ENCODE measurements at regions not wholly inside any gene's neighbourhood (a gene's known extent, or its start where the extent isn't known, plus 50 kb on each side); places are given as distances from the start of the nearest gene placed in this dataset.

DNA sequence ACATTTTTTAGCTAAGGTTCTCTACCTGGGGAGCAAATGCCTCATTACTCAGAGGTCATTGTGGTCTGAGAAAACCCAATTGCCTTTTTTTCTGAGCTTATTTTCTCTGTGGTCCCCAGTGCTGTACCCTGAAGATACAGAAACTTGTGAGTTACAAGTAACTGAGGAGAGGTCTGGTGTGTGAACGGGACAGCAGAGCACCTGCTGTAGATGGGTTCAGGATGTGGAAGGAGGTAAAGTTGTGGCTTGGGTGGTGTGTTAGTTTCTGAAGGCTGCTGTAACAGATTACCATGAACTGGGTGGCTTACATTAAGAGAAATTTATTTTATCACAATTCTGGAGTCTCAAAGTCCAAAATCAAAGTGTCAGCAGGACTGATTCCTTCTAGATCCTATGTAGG is 449.1 kb upstream of the NRP1 start:
- no peaks in the 10 kb centered on the region for H3K9me3 ChIP-seq
- no peak overlapping the region for H3K4me3 ChIP-seq
- no peak overlapping the region for H3K27ac ChIP-seq
- no peaks in the 10 kb centered on the region for H3K27me3 ChIP-seq
- H3K36me3 ChIP-seq: no peaks in the 10 kb centered on the region
- WGBS, 2 donors (ENCODE audit: low coverage in 1 of 2): 100% methylated on average over 1 of the region's 1 CpG; no CpG with 5 or more reads in 1 of the 2 donors
- H3K4me1 ChIP-seq: no peaks in the 10 kb centered on the region
- TF ChIP-seq POLR2AphosphoS5 (IDR thresholded peaks at IDR 0.05) (no peak), CTCF (IDR thresholded peaks at IDR 0.05) (no peak), EP300 (IDR thresholded peaks at IDR 0.05) (no peak), POLR2A (IDR thresholded peaks at IDR 0.05) (no peak)
- no peak for ATAC-seq

DNA sequence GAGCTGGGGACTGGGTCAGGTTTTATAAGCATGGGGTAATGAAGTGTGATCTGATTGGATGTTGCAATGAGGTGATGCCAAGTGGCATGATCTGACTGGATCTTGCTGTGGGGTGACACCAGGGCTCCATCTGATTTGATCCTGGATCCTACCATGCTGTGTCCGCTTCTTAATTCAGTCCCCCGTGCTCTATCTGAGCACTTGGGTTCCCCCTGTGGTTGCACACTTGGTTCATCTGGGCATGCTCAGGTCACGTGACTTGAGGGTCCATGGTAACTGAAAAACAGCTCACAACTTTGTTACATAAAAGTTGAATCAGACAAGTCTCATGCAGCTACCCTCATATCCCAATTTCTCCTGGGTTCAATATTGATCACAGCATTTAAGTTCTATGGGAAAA is 448.6 kb upstream of the NRP1 start:
- Histone ChIP-seq H3K27me3 (no peaks in the 10 kb centered on the region), H3K27ac (no peak overlapping the region), H3K4me3 (no peak overlapping the region), H3K36me3 (no peaks in the 10 kb centered on the region), H3K4me1 (no peaks in the 10 kb centered on the region), H3K9me3 (no peaks in the 10 kb centered on the region)
- WGBS, 2 donors (ENCODE audit: low coverage in 1 of 2): 100% methylated on average over 1 to 2 of the region's 3 CpGs
- no peak for TF ChIP-seq POLR2A (IDR thresholded peaks at IDR 0.05)
- no peak for ATAC-seq

GRCh38 chr10:33781606-33782395 is 447.3 kb upstream of the NRP1 start:
- H3K4me3 ChIP-seq: no peak overlapping the region
- H3K9me3 ChIP-seq: no peaks in the 10 kb centered on the region
- H3K4me1 ChIP-seq: no peaks in the 10 kb centered on the region
- no peak for TF ChIP-seq EP300 (IDR thresholded peaks at IDR 0.05)
- no peak for TF ChIP-seq POLR2AphosphoS5 (IDR thresholded peaks at IDR 0.05)
- TF ChIP-seq POLR2A (IDR thresholded peaks at IDR 0.05): no peak
- no peak for TF ChIP-seq CTCF (IDR thresholded peaks at IDR 0.05)
- H3K36me3 ChIP-seq: no peaks in the 10 kb centered on the region
- 67 to 69% methylated on average over 7 of the region's 7 CpGs for WGBS, 2 donors (ENCODE audit: low coverage in 1 of 2)
- no peak overlapping the region for H3K27ac ChIP-seq
- no peak for ATAC-seq
- H3K27me3 ChIP-seq: no peaks in the 10 kb centered on the region

- no peaks in the 10 kb centered on the region for H3K4me1 ChIP-seq
- no peaks in the 10 kb centered on the region for H3K9me3 ChIP-seq
- H3K27ac ChIP-seq: no peak overlapping the region
- ATAC-seq: no peak
- WGBS, 2 donors (ENCODE audit: low coverage in 1 of 2): 90 to 100% methylated on average over 4 to 7 of the region's 9 CpGs
- TF ChIP-seq POLR2A (IDR thresholded peaks at IDR 0.05): no peak
- TF ChIP-seq CTCF (IDR thresholded peaks at IDR 0.05): no peak
- TF ChIP-seq POLR2AphosphoS5 (IDR thresholded peaks at IDR 0.05): no peak
- no peak for TF ChIP-seq EP300 (IDR thresholded peaks at IDR 0.05)
- no peaks in the 10 kb centered on the region for H3K27me3 ChIP-seq
- no peak overlapping the region for H3K4me3 ChIP-seq
- H3K36me3 ChIP-seq: no peaks in the 10 kb centered on the region
These were observed 446.5 kb upstream of the NRP1 start for GRCh38 chr10:33780961-33781360.

DNA sequence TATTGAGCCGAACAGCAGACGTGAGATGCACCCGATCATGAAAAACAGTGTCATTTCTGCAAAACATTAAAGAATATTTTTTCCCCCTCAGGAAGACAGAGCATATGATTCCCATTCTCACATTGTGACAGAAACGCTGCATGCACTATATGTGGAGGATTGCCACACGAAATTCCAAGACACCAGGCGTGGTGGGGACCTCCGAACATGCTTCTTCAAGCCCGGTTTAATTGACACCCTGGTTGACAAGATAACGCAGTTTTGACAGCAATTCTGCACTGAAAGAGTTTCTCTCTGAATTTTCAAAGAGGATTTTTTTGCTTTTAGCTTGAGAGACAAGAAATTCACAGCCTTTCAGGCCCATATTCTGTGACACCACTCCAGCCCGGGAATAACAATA is 442.8 kb upstream of the NRP1 start:
- no peak for ATAC-seq
- Histone ChIP-seq H3K4me3 (no peak overlapping the region), H3K4me1 (peaks cover 0 to 8% (median 0%) of the 10 kb centered on the region in 3 donors), H3K27me3 (no peaks in the 10 kb centered on the region), H3K27ac (no peak overlapping the region), H3K9me3 (no peaks in the 10 kb centered on the region), H3K36me3 (no peaks in the 10 kb centered on the region)
- WGBS, 2 donors (ENCODE audit: low coverage in 1 of 2): 90 to 92% methylated on average over 7 to 10 of the region's 10 CpGs
- TF ChIP-seq POLR2AphosphoS5 (IDR thresholded peaks at IDR 0.05): no peak
- no peak for TF ChIP-seq POLR2A (IDR thresholded peaks at IDR 0.05)
- no peak for TF ChIP-seq CTCF (IDR thresholded peaks at IDR 0.05)
- no peak for TF ChIP-seq EP300 (IDR thresholded peaks at IDR 0.05)
